ENCODE measurements at regions not wholly inside any gene's neighbourhood (a gene's known extent, or its start where the extent isn't known, plus 50 kb on each side); places are given as distances from the start of the nearest gene placed in this dataset.

DNA sequence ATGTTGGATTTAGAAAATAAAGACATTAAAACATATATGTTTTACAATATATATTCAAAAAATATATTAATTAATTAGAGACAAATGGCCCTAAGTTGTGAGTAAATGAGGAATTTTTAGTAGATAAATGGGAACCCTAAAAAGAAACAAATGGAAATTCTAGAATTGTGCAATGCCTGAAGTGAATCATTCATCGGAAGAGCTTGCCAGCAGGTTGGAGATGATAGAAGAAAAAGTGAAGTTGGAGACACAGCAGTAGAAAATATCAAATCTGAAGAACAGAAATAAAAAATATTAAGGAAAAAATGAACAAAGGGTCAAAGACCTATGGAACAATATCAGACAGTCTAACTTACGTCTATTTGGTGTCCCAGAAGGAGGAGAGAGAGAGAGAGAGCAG is 109.4 kb upstream of the NEDD9 start:
- no peak overlapping the region for H2AK9ac ChIP-seq (replicated peaks; ENCODE audit: low read depth, low read length, poor library complexity)
- H3K79me1 ChIP-seq (ENCODE audit: low read depth in 1 of 2, low read length in 2 of 2): no peaks in the 10 kb centered on the region
- ATAC-seq (ENCODE audit: low read depth) (no peak), DNase-seq (peak; percentile 52)
- no peak overlapping the region for H3K9ac ChIP-seq (ENCODE audit: low read depth, low read length)
- H3K14ac ChIP-seq (replicated peaks; ENCODE audit: low read depth, low read length): no peak overlapping the region
- no peak overlapping the region for H2BK5ac ChIP-seq (ENCODE audit: low read depth, low read length, poor library complexity, severe bottlenecking)
- H3K18ac ChIP-seq (ENCODE audit: low read depth, low read length): no peak overlapping the region
- H3K9me3 ChIP-seq (ENCODE audit: control insufficient read depth, insufficient read depth, low read length): peaks cover 2% of the 10 kb centered on the region
- H2BK15ac ChIP-seq (ENCODE audit: low read depth, low read length): no peak overlapping the region
- no peaks in the 10 kb centered on the region for H3K4me1 ChIP-seq (ENCODE audit: control insufficient read depth, insufficient read depth, low read length)
- no peaks in the 10 kb centered on the region for H4K20me1 ChIP-seq (ENCODE audit: insufficient read depth, low read length)
- H2AFZ ChIP-seq (replicated peaks; ENCODE audit: low read length, poor library complexity): no peak overlapping the region
- H3K36me3 ChIP-seq (ENCODE audit: control insufficient read depth, insufficient read depth, low read length): no peaks in the 10 kb centered on the region
- CTCF ChIA-PET: no interaction called here
- H3K9me1 ChIP-seq (ENCODE audit: insufficient read depth, low read length): no peaks in the 10 kb centered on the region
- no peak overlapping the region for H3K27ac ChIP-seq (ENCODE audit: insufficient read depth, low read length)
- peaks cover 4% of the 10 kb centered on the region; the same call in 1 of the 2 replicates for H3K27me3 ChIP-seq (ENCODE audit: control insufficient read depth, insufficient read depth, low read length)
- H3K56ac ChIP-seq (ENCODE audit: extremely low read depth, insufficient read depth, low read length): no peak overlapping the region
- intact Hi-C loops (cut with micrococcal nuclease): no loop called here
- POLR2A ChIA-PET (ENCODE audit: unreplicated experiment): no interaction called here
- TF ChIP-seq CEBPB (IDR thresholded peaks at IDR 0.05; ENCODE audit: low read depth, low read length) (peak; percentile 95), FOS (IDR thresholded peaks at IDR 0.05; ENCODE audit: low read depth, low read length) (0 out of 2 replicates have a peak, but pooled peaks have one; percentile 11)
- TF ChIP-seq, protein P1, sequence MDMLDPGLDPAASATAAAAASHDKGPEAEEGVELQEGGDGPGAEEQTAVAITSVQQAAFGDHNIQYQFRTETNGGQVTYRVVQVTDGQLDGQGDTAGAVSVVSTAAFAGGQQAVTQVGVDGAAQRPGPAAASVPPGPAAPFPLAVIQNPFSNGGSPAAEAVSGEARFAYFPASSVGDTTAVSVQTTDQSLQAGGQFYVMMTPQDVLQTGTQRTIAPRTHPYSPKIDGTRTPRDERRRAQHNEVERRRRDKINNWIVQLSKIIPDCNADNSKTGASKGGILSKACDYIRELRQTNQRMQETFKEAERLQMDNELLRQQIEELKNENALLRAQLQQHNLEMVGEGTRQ (IDR thresholded peaks at IDR 0.05; ENCODE audit: low read depth, low read length): no peak
- H4K91ac ChIP-seq (ENCODE audit: insufficient read depth, low read depth, low read length): no peak overlapping the region
- no peak overlapping the region for H3K4me2 ChIP-seq (ENCODE audit: low read depth, low read length)
- no peak overlapping the region for H2BK120ac ChIP-seq (ENCODE audit: low read depth, low read length)
- no peak overlapping the region for H4K5ac ChIP-seq (ENCODE audit: low read depth, low read length)
- dilution Hi-C loops (cut with HindIII; ENCODE audit: low sequenced_read_pairs, unreplicated experiment): no loop called here
- no CpG with 5 or more reads among the region's 2 CpGs for WGBS, 2 experiments (ENCODE audit: extremely low coverage in 2 of 2, insufficient read length in 1 of 2)
- H3K4me3 ChIP-seq (ENCODE audit: insufficient read depth, low read depth, low read length): no peak overlapping the region
- no peak overlapping the region for H2AK5ac ChIP-seq (ENCODE audit: low read depth, low read length)
- H3K4ac ChIP-seq (ENCODE audit: low read depth, low read length): no peak overlapping the region
- no peak overlapping the region for H4K8ac ChIP-seq (ENCODE audit: low read depth in 2 of 2, low read length in 2 of 2)
- BruUV-seq (replicated peaks): no TSS peak
- H2BK20ac ChIP-seq (ENCODE audit: low read depth, low read length): no peak overlapping the region
- in situ Hi-C loops (cut with MboI; ENCODE audit: low sequenced_read_pairs): no loop called here
- no peak overlapping the region for H3K23ac ChIP-seq (ENCODE audit: low read depth, low read length)
